H1 (cell line): ENCODE measurements at regions not wholly inside any gene's neighbourhood (a gene's known extent, or its start where the extent isn't known, plus 50 kb on each side); places are given as distances from the start of the nearest gene placed in this dataset.

Experiments
- ASH2L ChIP-seq: fragments of 200-600, 300-600 bp; sonication (generic); IDR thresholded peaks from one replicate; pipeline ENCODE4 v1.7.1; 2017; ENCODE audit warnings: low read length
- CTBP2 ChIP-seq: IDR thresholded peaks from 2 replicates; pipeline ENCODE4 v1.7.0; 2011; ENCODE audit warnings: borderline replicate concordance, mild to moderate bottlenecking, moderate library complexity, mixed read lengths, low read length; ENCODE audit not compliant: insufficient read depth, insufficient read length
- EZH2 ChIP-seq: fragments of 200-600 bp; sonication (generic); IDR thresholded peaks from 2 replicates; pipeline ENCODE4 v1.7.1; 2012; ENCODE audit warnings: low read depth, mild to moderate bottlenecking, moderate library complexity, low read length, inconsistent platforms; ENCODE audit not compliant: severe bottlenecking
- GABPA ChIP-seq: IDR thresholded peaks from 2 replicates; pipeline ENCODE4 v1.6.1; 2011; ENCODE audit warnings: mild to moderate bottlenecking, low read length, moderate library complexity, borderline replicate concordance; ENCODE audit not compliant: insufficient read depth
- KDM4A ChIP-seq: IDR thresholded peaks from one replicate; pipeline ENCODE4 v1.7.1; 2012; ENCODE audit warnings: low read depth, mild to moderate bottlenecking, moderate library complexity, low read length, inconsistent platforms; ENCODE audit not compliant: severe bottlenecking
- TBP ChIP-seq: IDR thresholded peaks from 2 replicates; pipeline ENCODE4 v1.6.1; 2011; ENCODE audit warnings: low read depth, low read length, improper control_type of control experiment

DNA sequence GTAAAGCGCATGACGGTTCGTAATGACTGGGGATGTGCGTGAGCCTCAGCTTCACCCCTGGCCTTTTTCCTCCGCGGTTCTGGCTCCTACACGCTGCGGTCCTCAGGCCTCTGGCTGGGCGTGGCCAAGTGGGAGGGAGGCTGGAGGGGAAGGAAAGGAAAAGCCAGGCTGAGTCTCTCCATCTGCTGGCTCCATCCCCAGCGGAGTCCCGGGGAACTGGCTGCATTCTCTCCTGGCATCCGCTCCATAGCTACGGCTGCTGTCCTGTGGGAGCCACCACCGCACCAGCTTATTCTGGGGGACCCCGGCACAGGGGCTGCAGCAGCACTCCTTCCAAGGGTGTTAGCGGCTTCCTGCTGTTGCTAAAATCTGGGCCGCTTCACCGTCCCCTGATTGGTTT lies 68.2 kb upstream of the SLC24A4 start (continued):
- TF ChIP-seq ASH2L: peak; percentile 39
- peak; percentile 47 for TF ChIP-seq CTBP2
- peak; percentile 46 for TF ChIP-seq GABPA
- TF ChIP-seq EZH2: no peak
- TF ChIP-seq TBP: peak; percentile 93
- TF ChIP-seq KDM4A: peak; percentile 61
